Mesodermal cell (in vitro differentiated cells): ENCODE measurements at regions not wholly inside any gene's neighbourhood (a gene's known extent, or its start where the extent isn't known, plus 50 kb on each side); places are given as distances from the start of the nearest gene placed in this dataset.
"Not testable (repeated sequence)": the region's sequence is repeated elsewhere in the genome, so short reads cannot be mapped to it uniquely, and the experiment has no call there.

Experiments
- H3K27ac ChIP-seq: 2 replicates; pipeline ENCODE4 v1.7.0; 2013; ENCODE audit warnings: mild to moderate bottlenecking, low read depth, low read length, moderate library complexity; ENCODE audit not compliant: severe bottlenecking
- H3K36me3 ChIP-seq: 2 replicates; pipeline ENCODE4 v1.7.1; 2013; ENCODE audit warnings: mild to moderate bottlenecking, low read length, moderate library complexity; ENCODE audit not compliant: control insufficient read depth, insufficient read depth
- H3K4me1 ChIP-seq: one replicate; pipeline ENCODE4 v1.7.1; 2013; ENCODE audit warnings: mild to moderate bottlenecking, low read length; ENCODE audit not compliant: insufficient read depth, control insufficient read depth, poor library complexity, severe bottlenecking
- H3K4me3 ChIP-seq: 2 replicates; pipeline ENCODE4 v1.7.0; 2013; ENCODE audit warnings: low read length, control low read depth, mild to moderate bottlenecking; ENCODE audit not compliant: insufficient read depth, poor library complexity, severe bottlenecking; ENCODE audit errors: extremely low read depth
- H3K9me3 ChIP-seq: 2 replicates; pipeline ENCODE4 v1.7.1; 2013; ENCODE audit warnings: mild to moderate bottlenecking, low read length, moderate library complexity; ENCODE audit not compliant: control insufficient read depth
- WGBS, 2 experiments: methylation state at CpG; one replicate each; pipeline ENCODE4 v1.1.5; 2013; ENCODE audit warnings: missing lambda C conversion rate in 2 of 2; ENCODE audit not compliant: insufficient coverage in 2 of 2; 5-methylcytosine and 5-hydroxymethylcytosine counted together

DNA sequence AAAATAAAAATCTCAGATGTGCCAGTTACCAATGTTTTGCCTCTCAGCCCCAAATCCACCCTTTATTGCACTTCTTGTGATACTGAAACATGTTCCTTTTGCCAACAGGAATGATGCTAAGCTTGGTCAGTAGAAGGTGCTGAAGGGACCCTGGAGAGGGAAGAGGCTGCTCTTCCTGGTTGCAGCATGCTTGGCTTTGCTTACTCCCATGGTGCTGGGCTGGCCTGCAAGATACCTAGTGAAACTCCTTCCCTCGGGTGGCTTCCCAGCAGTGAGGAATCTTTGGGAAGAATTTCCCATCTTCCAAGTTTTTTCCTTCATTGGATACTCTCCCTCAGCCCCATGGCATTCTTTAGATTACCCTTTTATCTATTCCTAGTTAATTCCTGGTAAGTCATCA, 151.8 kb upstream of the TGFBR2 start:
- no peaks in the 10 kb centered on the region for H3K4me1 ChIP-seq
- H3K27ac ChIP-seq = no peak overlapping the region
- no peaks in the 10 kb centered on the region for H3K36me3 ChIP-seq
- 100% methylated on average over 1 of the region's 1 CpG for WGBS, 2 experiments
- no peaks in the 10 kb centered on the region for H3K9me3 ChIP-seq
- no peak overlapping the region for H3K4me3 ChIP-seq

DNA sequence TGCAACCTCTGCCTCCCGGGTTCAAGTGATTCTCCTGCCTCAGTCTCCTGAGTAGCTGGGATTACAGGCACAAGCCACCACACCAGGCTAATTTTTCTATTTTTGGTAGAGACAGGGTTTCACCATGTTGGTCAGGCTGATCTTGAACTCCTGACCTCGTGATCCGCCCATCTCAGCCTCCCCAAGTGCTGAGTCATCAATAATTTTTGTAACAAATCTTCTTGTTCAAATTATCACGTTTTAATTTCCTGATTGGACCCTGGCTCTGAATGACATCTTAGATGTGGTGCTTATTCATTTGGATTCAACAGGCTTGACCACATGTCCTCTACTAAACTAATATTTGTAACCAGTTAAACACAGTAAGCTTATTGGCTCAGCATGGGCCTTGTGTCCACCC, 151.3 kb upstream of the TGFBR2 start:
- 100% methylated on average over 2 of the region's 4 CpGs for WGBS, 2 experiments
- not testable (repeated sequence) for H3K4me1 ChIP-seq, H3K36me3 ChIP-seq, H3K4me3 ChIP-seq, H3K9me3 ChIP-seq, H3K27ac ChIP-seq

DNA sequence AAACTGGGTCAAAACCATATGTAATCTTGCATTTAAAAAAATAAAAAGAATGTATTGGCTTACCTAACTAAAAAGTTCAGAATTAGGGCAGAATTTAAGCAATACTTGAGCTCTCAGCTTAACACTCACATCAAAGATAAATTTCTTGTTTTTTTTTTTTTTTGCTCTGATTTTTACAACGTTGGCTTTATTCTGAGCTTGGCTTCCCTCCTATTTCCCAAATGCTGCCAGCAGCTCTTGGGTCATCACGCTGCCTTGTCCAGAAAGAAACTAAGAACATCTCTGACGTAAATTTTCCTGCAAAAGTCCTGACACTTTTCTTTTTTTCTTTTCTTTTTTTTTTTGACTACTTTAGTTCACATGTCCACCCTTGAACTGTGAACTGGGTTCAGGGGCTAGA, 150.6 kb upstream of the TGFBR2 start:
- H3K4me3 ChIP-seq = no peak overlapping the region
- H3K4me1 ChIP-seq = no peaks in the 10 kb centered on the region
- WGBS, 2 experiments = 88 to 90% methylated on average over 1 to 2 of the region's 3 CpGs

DNA sequence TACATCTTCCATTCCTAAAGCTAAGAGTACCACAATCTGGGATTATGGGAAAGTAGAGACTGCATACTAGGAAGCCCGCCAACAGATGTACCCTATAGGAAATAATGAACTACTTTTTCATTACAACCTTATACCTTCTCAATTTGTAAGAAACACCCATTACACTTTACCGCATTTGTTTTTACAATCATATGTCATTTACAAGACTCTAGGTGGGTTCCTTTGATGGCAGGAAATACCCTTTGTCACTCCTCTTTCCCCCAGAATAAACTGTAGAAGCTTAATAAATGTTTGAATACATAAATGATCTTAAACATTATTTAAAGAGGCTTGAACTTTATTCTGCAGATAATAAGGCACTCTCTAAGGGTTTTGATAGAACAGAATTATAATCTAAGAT, 150.1 kb upstream of the TGFBR2 start:
- 100% methylated on average over 1 of the region's 2 CpGs; no CpG with 5 or more reads in 1 of the 2 experiments for WGBS, 2 experiments
- Histone ChIP-seq H3K36me3 (no peaks in the 10 kb centered on the region), H3K27ac (no peak overlapping the region), H3K4me3 (no peak overlapping the region), H3K9me3 (no peaks in the 10 kb centered on the region), H3K4me1 (no peaks in the 10 kb centered on the region)

More for the DNA sequence above, 150.6 kb upstream of the TGFBR2 start:
- H3K27ac ChIP-seq = no peak overlapping the region
- no peaks in the 10 kb centered on the region for H3K9me3 ChIP-seq
- H3K36me3 ChIP-seq = no peaks in the 10 kb centered on the region

DNA sequence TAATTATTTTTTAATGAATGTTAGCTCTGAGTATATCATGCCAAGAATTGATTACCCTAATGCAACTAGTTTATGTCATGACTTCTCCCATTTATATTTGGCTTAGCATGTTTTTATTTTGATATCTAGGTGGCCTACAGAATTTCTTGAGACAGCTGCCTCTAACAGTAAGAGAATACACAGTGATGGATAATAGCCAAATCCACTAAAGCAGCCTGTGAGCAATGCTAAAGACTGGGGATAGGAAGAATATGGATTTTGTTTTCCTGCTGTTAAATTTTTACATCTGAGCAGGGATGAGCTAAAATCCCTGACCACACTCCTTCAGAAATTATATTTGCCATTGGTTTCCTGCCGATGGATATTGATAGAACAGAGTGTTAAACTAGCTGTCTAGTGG, 149.3 kb upstream of the TGFBR2 start:
- Histone ChIP-seq H3K4me3 (no peak overlapping the region), H3K27ac (no peak overlapping the region), H3K4me1 (no peaks in the 10 kb centered on the region), H3K36me3 (no peaks in the 10 kb centered on the region), H3K9me3 (no peaks in the 10 kb centered on the region)
- no CpG with 5 or more reads among the region's 1 CpG for WGBS, 2 experiments

DNA sequence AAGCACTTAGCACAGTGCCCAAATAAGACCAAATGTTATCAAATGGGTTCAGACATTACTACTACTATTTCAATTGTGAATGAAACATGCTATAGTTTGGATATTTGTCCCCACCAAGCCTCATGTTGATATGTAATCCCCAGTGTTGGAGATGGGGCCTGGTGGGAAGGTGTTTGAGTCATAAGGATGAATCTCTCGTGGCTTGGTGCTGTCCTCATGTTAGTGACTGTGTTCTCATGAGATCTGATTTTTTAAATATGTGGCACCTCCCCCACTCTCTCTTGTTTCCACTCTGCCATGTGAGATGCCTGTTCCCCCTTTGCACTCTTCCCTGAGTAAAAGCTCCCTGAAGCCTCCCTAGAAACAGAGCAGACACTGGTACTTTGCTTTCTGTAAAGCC, 148.7 kb upstream of the TGFBR2 start:
- H3K9me3 ChIP-seq = no peaks in the 10 kb centered on the region
- H3K4me3 ChIP-seq = no peak overlapping the region
- H3K36me3 ChIP-seq = no peaks in the 10 kb centered on the region
- WGBS, 2 experiments = no CpG with 5 or more reads among the region's 1 CpG
- no peak overlapping the region for H3K27ac ChIP-seq
- no peaks in the 10 kb centered on the region for H3K4me1 ChIP-seq

DNA sequence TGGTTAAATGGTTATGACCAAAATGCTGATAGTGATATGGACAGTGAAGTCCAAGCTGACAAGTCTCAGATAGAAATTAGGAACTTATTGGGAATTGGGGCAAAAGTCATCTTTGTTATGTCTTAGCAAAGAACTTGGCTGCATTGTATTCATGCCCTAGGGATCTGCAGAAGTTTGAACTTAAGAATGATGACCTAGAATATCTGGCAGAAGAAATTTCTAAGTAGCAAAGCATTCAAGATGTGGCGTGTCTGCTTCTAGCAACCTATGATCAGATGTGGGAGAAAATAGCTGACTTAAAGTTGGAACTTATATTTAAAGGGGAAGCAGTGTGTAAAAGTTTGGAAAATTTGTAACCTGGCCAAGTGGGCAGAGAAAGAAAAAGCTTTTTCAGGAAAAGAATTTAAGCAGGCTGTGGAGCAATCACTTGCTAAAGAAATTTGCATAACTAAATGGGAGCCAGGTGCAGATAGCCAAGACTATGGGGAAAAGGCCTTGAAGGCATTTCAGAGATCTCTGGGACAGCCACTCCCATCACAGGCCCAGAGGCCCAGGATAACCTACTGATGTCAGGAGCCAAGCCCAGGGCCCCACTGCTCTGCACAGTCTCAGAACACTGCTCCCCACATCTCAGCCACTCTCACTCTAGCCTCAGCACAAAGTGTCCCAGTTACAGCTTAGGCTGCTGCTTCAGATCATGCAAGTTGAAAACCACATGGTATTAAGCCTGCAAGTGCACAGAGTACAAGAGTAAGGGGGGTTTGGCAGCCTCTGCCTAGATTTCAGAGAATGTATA, 147.8 kb upstream of the TGFBR2 start:
- Histone ChIP-seq H3K4me3 (no peak overlapping the region), H3K9me3 (no peaks in the 10 kb centered on the region), H3K27ac (no peak overlapping the region), H3K4me1 (no peaks in the 10 kb centered on the region), H3K36me3 (no peaks in the 10 kb centered on the region)
- WGBS, 2 experiments = 92% methylated on average over 1 of the region's 1 CpG

DNA sequence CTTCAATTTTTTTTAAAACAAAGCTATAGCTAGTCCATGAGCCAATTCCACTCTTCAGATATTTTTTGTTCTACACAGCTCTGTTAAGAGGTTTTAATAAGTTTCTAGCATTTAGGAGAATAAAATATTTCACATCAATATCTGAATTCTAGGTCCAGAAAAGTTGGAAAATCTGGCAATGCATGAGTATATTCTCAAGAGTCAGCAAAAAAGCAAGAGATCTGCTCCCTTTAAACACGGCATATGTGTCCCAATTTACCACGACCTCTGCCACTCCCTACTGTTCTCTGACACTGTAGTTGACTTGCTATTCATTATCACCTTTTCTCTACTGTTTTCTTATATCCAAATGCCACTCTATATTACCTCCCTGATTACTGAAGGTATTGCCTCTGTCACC, 145.1 kb upstream of the TGFBR2 start:
- Histone ChIP-seq H3K4me3 (no peak overlapping the region), H3K4me1 (no peaks in the 10 kb centered on the region), H3K9me3 (no peaks in the 10 kb centered on the region), H3K36me3 (no peaks in the 10 kb centered on the region), H3K27ac (no peak overlapping the region)
- WGBS, 2 experiments = 67 to 94% methylated on average over 1 to 2 of the region's 2 CpGs

DNA sequence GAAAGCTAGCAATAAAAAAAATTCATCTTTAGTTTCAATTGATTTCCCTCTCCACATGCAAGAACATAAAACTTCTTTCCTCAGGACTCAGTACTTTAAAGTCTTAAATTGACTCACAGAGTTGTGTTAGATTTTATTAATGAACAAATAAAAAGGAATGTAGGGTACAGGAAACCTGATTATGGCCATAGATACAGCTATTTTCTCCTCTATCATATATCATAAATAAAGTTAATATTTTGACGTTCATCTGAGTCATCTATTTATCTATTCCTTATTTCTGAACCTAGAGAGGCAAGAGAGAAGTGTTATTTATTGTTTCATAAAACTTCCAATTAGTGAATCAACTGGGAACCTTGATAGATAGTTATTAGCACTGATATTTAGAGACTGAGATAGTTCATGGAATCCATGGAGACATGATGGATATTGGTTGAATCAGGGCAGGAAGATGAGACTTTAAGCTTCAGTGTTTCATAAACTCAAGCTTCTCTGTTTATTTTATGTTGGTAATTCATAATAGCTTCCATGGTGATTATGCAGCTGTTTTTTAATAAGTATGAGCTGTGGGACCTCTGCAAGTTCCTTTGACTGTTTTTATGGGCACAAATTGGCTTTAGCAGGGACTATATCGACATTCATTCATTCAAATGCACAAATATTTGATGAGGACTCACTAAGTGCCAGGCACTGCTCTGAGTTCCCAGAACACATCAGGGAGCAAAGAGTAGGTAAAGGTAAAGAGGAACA, 143.5 kb upstream of the TGFBR2 start:
- no peak overlapping the region for H3K27ac ChIP-seq
- no CpG with 5 or more reads among the region's 2 CpGs for WGBS, 2 experiments
- H3K9me3 ChIP-seq = no peaks in the 10 kb centered on the region
- H3K36me3 ChIP-seq = no peaks in the 10 kb centered on the region
- no peak overlapping the region for H3K4me3 ChIP-seq
- no peaks in the 10 kb centered on the region for H3K4me1 ChIP-seq

DNA sequence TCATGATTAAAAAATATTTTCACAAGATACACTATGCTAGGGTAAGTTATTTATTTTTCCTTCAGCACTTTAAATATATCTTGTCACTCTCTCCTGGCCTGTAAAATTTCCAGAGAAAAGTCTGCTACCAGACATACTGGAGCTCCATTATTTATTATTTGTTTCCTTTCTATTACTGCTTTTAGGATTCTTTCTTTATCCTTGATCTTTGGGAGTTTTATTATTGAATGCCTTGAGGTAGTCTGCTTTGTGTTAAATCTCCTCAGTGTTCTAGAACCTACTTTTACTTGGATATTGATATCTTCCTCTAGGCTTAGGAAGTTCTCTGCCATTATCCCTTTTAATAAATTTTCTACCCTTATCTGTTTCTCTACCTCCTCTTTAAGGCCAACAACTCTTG, 142.0 kb upstream of the TGFBR2 start:
- no peak overlapping the region for H3K4me3 ChIP-seq
- H3K4me1 ChIP-seq = no peaks in the 10 kb centered on the region
- H3K36me3 ChIP-seq = no peaks in the 10 kb centered on the region
- H3K27ac ChIP-seq = no peak overlapping the region
- H3K9me3 ChIP-seq = no peaks in the 10 kb centered on the region

DNA sequence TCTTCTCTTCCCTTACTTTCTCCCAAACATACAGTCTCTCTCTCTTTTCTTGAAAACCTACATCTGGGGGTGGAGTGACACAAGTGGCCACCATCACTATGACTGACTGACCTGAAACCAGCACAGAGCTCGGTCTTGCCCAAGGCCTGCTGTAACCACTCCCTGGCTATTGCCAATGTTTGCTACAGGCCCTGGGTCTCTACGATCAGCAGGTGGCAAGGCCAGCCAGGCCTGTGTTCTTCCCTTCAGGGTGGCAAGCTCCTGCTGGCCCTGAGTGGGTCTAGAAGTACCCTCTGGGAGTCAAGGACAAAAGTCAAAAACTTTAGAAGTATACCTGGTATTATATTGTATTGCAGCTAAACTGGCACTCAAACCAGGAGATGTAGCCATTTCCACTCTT, 140.9 kb upstream of the TGFBR2 start:
- H3K4me3 ChIP-seq = no peak overlapping the region
- H3K9me3 ChIP-seq = no peaks in the 10 kb centered on the region
- 93 to 96% methylated on average over 2 of the region's 2 CpGs for WGBS, 2 experiments
- no peak overlapping the region for H3K27ac ChIP-seq
- H3K36me3 ChIP-seq = no peaks in the 10 kb centered on the region
- H3K4me1 ChIP-seq = peaks cover under 1% of the 10 kb centered on the region
